T-cell (primary cell): ENCODE measurements at regions not wholly inside any gene's neighbourhood (a gene's known extent, or its start where the extent isn't known, plus 50 kb on each side); places are given as distances from the start of the nearest gene placed in this dataset.

Experiments
- ATAC-seq, 4 experiments: fragments of 200-7000 bp in 3 of 4; fragments of 150-1000 bp in 1 of 4; cut with Tn5 transposase; replicated peaks in 1 of 4; 1 replicate in 3 of 4; 2 replicates in 1 of 4; pipeline ENCODE4 v1.10.0; 2021; ENCODE audit warnings: moderate library complexity in 3 of 4, mild to moderate bottlenecking in 2 of 4, moderate number of reproducible peaks in 1 of 4
- CTCF ChIA-PET, 2 donors: fragments of 300-600 bp; sonication (Branson Sonifier 250); formaldehyde crosslinking; loops; one replicate each; lab custom pipeline; 2022; ENCODE audit warnings: antibody characterized with exemption in 2 of 2; lab: Charles Lee
- POLR2A ChIA-PET, 2 donors: fragments of 300-600 bp; sonication (Branson Sonifier 250); formaldehyde crosslinking; loops; one replicate each; lab custom pipeline; 2022; ENCODE audit warnings: antibody characterized with exemption in 2 of 2; lab: Charles Lee
- DNase-seq, 35 experiments: peaks; one replicate each; pipeline versions ENCODE4 v3.0.0 to v3.0.0-alpha.2; 2013 to 2023
- H3K27ac ChIP-seq: one replicate; pipeline ENCODE4 v1.5.1; 2013; ENCODE audit warnings: low read length
- H3K27me3 ChIP-seq, 2 experiments: replicated peaks in 1 of 2; 1 replicate in 1 of 2; 2 replicates in 1 of 2; pipeline versions ENCODE4 v1.6.1 to v1.7.0; 2013; ENCODE audit warnings: low read length in 1 of 2, mixed read lengths in 1 of 2; ENCODE audit not compliant: control insufficient read depth in 2 of 2, insufficient read depth in 2 of 2; ENCODE audit errors: extremely low read depth in 1 of 2
- H3K36me3 ChIP-seq, 2 donors: 1 replicate in 1 of 2; 2 replicates in 1 of 2; pipeline versions ENCODE4 v1.6.1 to v1.7.0; 2013; ENCODE audit warnings: low read length in 1 of 2; ENCODE audit not compliant: control insufficient read depth in 2 of 2, insufficient read depth in 1 of 2; ENCODE audit errors: extremely low read depth in 1 of 2
- H3K4me1 ChIP-seq, 2 experiments: 1 replicate in 1 of 2; 2 replicates in 1 of 2; pipeline versions ENCODE4 v1.6.1 to v1.7.0; 2013; ENCODE audit warnings: low read length in 2 of 2, mixed read lengths in 1 of 2; ENCODE audit not compliant: insufficient read depth in 2 of 2, control insufficient read depth in 1 of 2; ENCODE audit errors: extremely low read depth in 1 of 2
- H3K4me3 ChIP-seq, 2 donors: 1 replicate in 1 of 2; 2 replicates in 1 of 2; pipeline versions ENCODE4 v1.5.1 to v1.7.0; 2013; ENCODE audit warnings: mild to moderate bottlenecking in 2 of 2, low read length in 1 of 2, moderate library complexity in 1 of 2; ENCODE audit not compliant: control insufficient read depth in 1 of 2; ENCODE audit errors: extremely low read depth in 1 of 2
- H3K9me3 ChIP-seq: 2 replicates; pipeline ENCODE4 v1.7.0; 2013
- H3K27ac Mint-ChIP-seq, 2 donors: one replicate each; pipeline ENCODE4 v1.8.0; 2020 to 2021; ENCODE audit warnings: mild to moderate bottlenecking in 2 of 2, mixed read lengths in 2 of 2
- H3K27me3 Mint-ChIP-seq, 2 donors: one replicate each; pipeline ENCODE4 v1.8.0; 2021 to 2022; ENCODE audit warnings: mixed read lengths in 2 of 2
- H3K36me3 Mint-ChIP-seq: one replicate; pipeline ENCODE4 v1.8.0; 2021; ENCODE audit warnings: mixed read lengths
- H3K4me1 Mint-ChIP-seq, 3 donors: one replicate each; pipeline ENCODE4 v1.8.0; 2020 to 2022; ENCODE audit warnings: mixed read lengths in 3 of 3, mild to moderate bottlenecking in 1 of 3
- H3K4me3 Mint-ChIP-seq, 3 donors: one replicate each; pipeline ENCODE4 v1.8.0; 2020 to 2022; ENCODE audit warnings: mild to moderate bottlenecking in 3 of 3, mixed read lengths in 3 of 3, moderate library complexity in 3 of 3
- H3K9me3 Mint-ChIP-seq, 3 donors: one replicate each; pipeline ENCODE4 v1.8.0; 2020 to 2022; ENCODE audit warnings: mixed read lengths in 3 of 3
- WGBS: methylation state at CpG from one replicate; pipeline ENCODE4 v1.1.5; 2013; ENCODE audit warnings: missing lambda C conversion rate; ENCODE audit not compliant: insufficient coverage; 5-methylcytosine and 5-hydroxymethylcytosine counted together

- peak in 1 of 35 experiments; percentile 25 for DNase-seq
- no peaks in the 10 kb centered on the region for H3K9me3 Mint-ChIP-seq
Measured at GRCh38 chr2:16281451-16282335, 341.3 kb downstream of the MYCN start.

GRCh38 chr2:16280081-16280480 lies 339.7 kb downstream of the MYCN start:
- H3K4me3 Mint-ChIP-seq, result no peak overlapping the region
- H3K9me3 ChIP-seq, result no peaks in the 10 kb centered on the region
- no peak for DNase-seq
- H3K27ac Mint-ChIP-seq, result no peak overlapping the region
- no peaks in the 10 kb centered on the region for H3K36me3 ChIP-seq
- H3K36me3 Mint-ChIP-seq, result no peaks in the 10 kb centered on the region
- peaks cover 0 to 4% of the 10 kb centered on the region in 2 experiments for H3K27me3 ChIP-seq
- ChIA-PET POLR2A (no interaction called here), CTCF (no interaction called here)
- no peak overlapping the region for H3K27ac ChIP-seq
- H3K4me1 Mint-ChIP-seq, result no peaks in the 10 kb centered on the region
- H3K27me3 Mint-ChIP-seq, result peaks cover 2 to 6% of the 10 kb centered on the region in 2 donors
- H3K4me1 ChIP-seq, result no peaks in the 10 kb centered on the region
- no peaks in the 10 kb centered on the region for H3K9me3 Mint-ChIP-seq
- H3K4me3 ChIP-seq, result no peak overlapping the region
- no peak for ATAC-seq
- 68% methylated on average over 3 of the region's 3 CpGs for WGBS

More at GRCh38 chr2:16281451-16282335, 341.3 kb downstream of the MYCN start:
- H3K4me3 Mint-ChIP-seq, result no peak overlapping the region
- Histone ChIP-seq H3K27ac (no peak overlapping the region), H3K4me3 (no peak overlapping the region), H3K36me3 (no peaks in the 10 kb centered on the region), H3K4me1 (no peaks in the 10 kb centered on the region), H3K27me3 (peaks cover 0 to 4% of the 10 kb centered on the region in 2 experiments), H3K9me3 (no peaks in the 10 kb centered on the region)
- H3K4me1 Mint-ChIP-seq, result no peaks in the 10 kb centered on the region
- WGBS, result 69% methylated on average over 16 of the region's 20 CpGs
- H3K27ac Mint-ChIP-seq, result no peak overlapping the region
- ChIA-PET CTCF (interaction anchor here (0.8 to 1.3 kb wide), 3 partner anchors 341 to 342 kb away, joined by 3 read pairs; partner anchors contain the start of gene MYCN (in 1 of the 2)), POLR2A (interaction anchor here in 1 of 2 donors (0.6 kb wide), 1 partner anchor 24 kb away, joined by 6 read pairs; no protein-coding TSS in a partner anchor)
- H3K36me3 Mint-ChIP-seq, result no peaks in the 10 kb centered on the region
- H3K27me3 Mint-ChIP-seq, result peaks cover 2 to 6% of the 10 kb centered on the region in 2 donors
- ATAC-seq, result no peak

DNA sequence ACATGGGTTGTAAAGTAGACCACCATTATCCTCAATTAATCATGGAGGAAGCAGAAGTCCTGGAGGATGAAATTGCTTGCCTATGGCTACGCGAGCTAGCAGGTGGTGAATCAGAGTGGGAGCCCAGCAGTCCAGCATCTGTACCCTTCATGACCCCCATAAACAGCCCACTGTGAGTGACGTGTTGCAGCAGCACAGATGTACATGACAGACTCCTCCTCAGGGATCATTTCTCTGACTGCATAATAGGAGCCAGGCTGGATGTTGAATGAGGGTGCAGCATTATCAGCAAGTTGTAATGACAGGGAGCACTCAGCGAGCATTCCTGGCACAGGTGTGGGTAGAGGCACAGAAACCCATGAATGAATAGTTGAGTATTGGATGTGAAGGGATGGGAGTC lies 339.3 kb downstream of the MYCN start:
- no peaks in the 10 kb centered on the region for H3K9me3 ChIP-seq
- H3K9me3 Mint-ChIP-seq, result no peaks in the 10 kb centered on the region
- peaks cover 0 to 4% of the 10 kb centered on the region in 2 experiments for H3K27me3 ChIP-seq
- no peak overlapping the region for H3K4me3 Mint-ChIP-seq
- POLR2A ChIA-PET, result no interaction called here
- H3K27ac Mint-ChIP-seq, result no peak overlapping the region
- H3K27me3 Mint-ChIP-seq, result peaks cover 2 to 6% of the 10 kb centered on the region in 2 donors
- no peaks in the 10 kb centered on the region for H3K4me1 Mint-ChIP-seq
- H3K27ac ChIP-seq, result no peak overlapping the region
- DNase-seq (no peak), ATAC-seq (no peak)
- no peak overlapping the region for H3K4me3 ChIP-seq
- no peaks in the 10 kb centered on the region for H3K4me1 ChIP-seq
- H3K36me3 Mint-ChIP-seq, result no peaks in the 10 kb centered on the region
- CTCF ChIA-PET, result interaction anchor here in 1 of 2 donors (0.6 kb wide), 1 partner anchor 274 kb away, joined by 3 read pairs; no protein-coding TSS in a partner anchor
- H3K36me3 ChIP-seq, result no peaks in the 10 kb centered on the region
- WGBS, result no CpG with 5 or more reads among the region's 4 CpGs

GRCh38 chr2:16279201-16279570 lies 338.8 kb downstream of the MYCN start:
- Histone ChIP-seq H3K4me1 (no peaks in the 10 kb centered on the region), H3K4me3 (no peak overlapping the region), H3K27ac (no peak overlapping the region), H3K9me3 (no peaks in the 10 kb centered on the region), H3K27me3 (peaks cover 0 to 4% of the 10 kb centered on the region in 2 experiments), H3K36me3 (no peaks in the 10 kb centered on the region)
- Mint-ChIP-seq H3K9me3 (no peaks in the 10 kb centered on the region), H3K4me1 (no peaks in the 10 kb centered on the region), H3K27ac (no peak overlapping the region), H3K36me3 (no peaks in the 10 kb centered on the region), H3K4me3 (no peak overlapping the region), H3K27me3 (peaks cover 2 to 6% of the 10 kb centered on the region in 2 donors)
- ChIA-PET CTCF (interaction anchor here in 1 of 2 donors (0.6 kb wide), 1 partner anchor 275 kb away, joined by 3 read pairs; no protein-coding TSS in a partner anchor), POLR2A (interaction anchor here in 1 of 2 donors (0.5 kb wide), 1 partner anchor 9 kb away, joined by 3 read pairs; no protein-coding TSS in a partner anchor)
- ATAC-seq, result no peak
- WGBS, result 100% methylated on average over 2 of the region's 4 CpGs
- DNase-seq, result no peak

GRCh38 chr2:16278421-16279200 lies 338.3 kb downstream of the MYCN start:
- Mint-ChIP-seq H3K4me3 (no peak overlapping the region), H3K36me3 (no peaks in the 10 kb centered on the region), H3K4me1 (no peaks in the 10 kb centered on the region), H3K27me3 (peaks cover 2 to 6% of the 10 kb centered on the region in 2 donors), H3K27ac (no peak overlapping the region), H3K9me3 (no peaks in the 10 kb centered on the region)
- ATAC-seq, result no peak
- Histone ChIP-seq H3K36me3 (no peaks in the 10 kb centered on the region), H3K4me3 (no peak overlapping the region), H3K27me3 (peaks cover 0 to 4% of the 10 kb centered on the region in 2 experiments), H3K4me1 (no peaks in the 10 kb centered on the region), H3K27ac (no peak overlapping the region), H3K9me3 (no peaks in the 10 kb centered on the region)
- 84% methylated on average over 4 of the region's 8 CpGs for WGBS
- no peak for DNase-seq
- POLR2A ChIA-PET, result interaction anchor here in 1 of 2 donors (0.5 kb wide), 1 partner anchor 9 kb away, joined by 3 read pairs; no protein-coding TSS in a partner anchor
- CTCF ChIA-PET, result interaction anchor here in 1 of 2 donors (0.6 kb wide), 1 partner anchor 275 kb away, joined by 3 read pairs; no protein-coding TSS in a partner anchor

- Mint-ChIP-seq H3K4me3 (no peak overlapping the region), H3K36me3 (no peaks in the 10 kb centered on the region), H3K27me3 (peaks cover 3 to 12% of the 10 kb centered on the region in 2 donors), H3K9me3 (peaks cover 0 to 3% (median 0%) of the 10 kb centered on the region in 3 donors), H3K4me1 (no peaks in the 10 kb centered on the region), H3K27ac (no peak overlapping the region)
- WGBS, result no CpG with 5 or more reads among the region's 2 CpGs
- ATAC-seq (no peak), DNase-seq (no peak)
- CTCF ChIA-PET, result no interaction called here
- no peak overlapping the region for H3K4me3 ChIP-seq
- H3K9me3 ChIP-seq, result no peaks in the 10 kb centered on the region
- H3K4me1 ChIP-seq, result no peaks in the 10 kb centered on the region
- H3K36me3 ChIP-seq, result no peaks in the 10 kb centered on the region
- POLR2A ChIA-PET, result no interaction called here
- H3K27ac ChIP-seq, result no peak overlapping the region
- peaks cover 0 to 3% of the 10 kb centered on the region in 2 experiments for H3K27me3 ChIP-seq
Measured at GRCh38 chr2:16277117-16277516, 336.8 kb downstream of the MYCN start.
